GM19025 (cell line): ENCODE measurements at regions not wholly inside any gene's neighbourhood (a gene's known extent, or its start where the extent isn't known, plus 50 kb on each side); places are given as distances from the start of the nearest gene placed in this dataset.

ENCODE experiments used
- ATAC-seq: cut with Tn5 transposase; IDR thresholded peaks from one replicate; pipeline ENCODE4 v1.9.1; 2021; ENCODE audit warnings: mild to moderate bottlenecking, low read depth, moderate library complexity; ENCODE audit not compliant: unreplicated experiment

GRCh38 chr16:51757124-51757470, 606.0 kb upstream of the SALL1 start:
- ATAC-seq: no peak

GRCh38 chr16:51756447-51757123, 605.5 kb upstream of the SALL1 start:
- no peak for ATAC-seq

GRCh38 chr16:51755577-51756355, 604.7 kb upstream of the SALL1 start:
- no peak for ATAC-seq

- no peak for ATAC-seq
These were observed 604.0 kb upstream of the SALL1 start for GRCh38 chr16:51755039-51755501.

GRCh38 chr16:51753467-51754127, 602.5 kb upstream of the SALL1 start:
- no peak for ATAC-seq

GRCh38 chr16:51752438-51752995, 601.4 kb upstream of the SALL1 start:
- ATAC-seq: no peak

GRCh38 chr16:51747329-51747728, 596.3 kb upstream of the SALL1 start:
- ATAC-seq: no peak

- ATAC-seq: no peak
These were observed 583.1 kb upstream of the SALL1 start for GRCh38 chr16:51734220-51734619.

GRCh38 chr16:51733181-51733580, 582.1 kb upstream of the SALL1 start:
- no peak for ATAC-seq

- ATAC-seq: no peak
These were observed 580.1 kb upstream of the SALL1 start for GRCh38 chr16:51731160-51731559.

- no peak for ATAC-seq
These were observed 572.1 kb upstream of the SALL1 start for GRCh38 chr16:51723036-51723724.

GRCh38 chr16:51722467-51722866, 571.4 kb upstream of the SALL1 start:
- ATAC-seq: no peak

- ATAC-seq: no peak
These were observed 568.3 kb upstream of the SALL1 start for GRCh38 chr16:51719376-51719775.

- ATAC-seq: no peak
These were observed 565.1 kb upstream of the SALL1 start for GRCh38 chr16:51716195-51716594.

GRCh38 chr16:51713502-51713901, 562.4 kb upstream of the SALL1 start:
- no peak for ATAC-seq

- ATAC-seq: no peak
These were observed 560.0 kb upstream of the SALL1 start for GRCh38 chr16:51710905-51711563.

GRCh38 chr16:51710186-51710585, 559.1 kb upstream of the SALL1 start:
- ATAC-seq: no peak

- ATAC-seq: no peak
These were observed 557.8 kb upstream of the SALL1 start for GRCh38 chr16:51708861-51709260.

GRCh38 chr16:51707666-51708065, 556.6 kb upstream of the SALL1 start:
- ATAC-seq: no peak

GRCh38 chr16:51705142-51705541, 554.1 kb upstream of the SALL1 start:
- ATAC-seq: no peak
